Kidney (tissue), 13 donors: ENCODE measurements at regions not wholly inside any gene's neighbourhood (a gene's known extent, or its start where the extent isn't known, plus 50 kb on each side); places are given as distances from the start of the nearest gene placed in this dataset.

Experiments used
- DNase-seq, 5 donors: peaks; one replicate each; pipeline ENCODE4 v3.0.0-alpha.2; 2013 to 2020
- FAIRE-seq: peaks from 2 replicates; lab custom pipeline; 2012; peaks lifted over from hg19 to GRCh38; lab: Jason Lieb, UNC
- H3K27ac ChIP-seq, 2 donors: one replicate each; pipeline ENCODE4 v1.7.0; 2013; ENCODE audit warnings: low read depth in 2 of 2, low read length in 2 of 2, inconsistent platforms in 1 of 2
- H3K27me3 ChIP-seq: one replicate; pipeline ENCODE4 v1.7.1; 2013; ENCODE audit warnings: low read length, inconsistent platforms; ENCODE audit not compliant: control insufficient read depth, insufficient read depth
- H3K36me3 ChIP-seq, 3 donors: one replicate each; pipeline versions ENCODE4 v1.7.0 to v1.7.1; 2013; ENCODE audit warnings: low read length in 3 of 3, control low read depth in 1 of 3, inconsistent platforms in 1 of 3; ENCODE audit not compliant: insufficient read depth in 3 of 3, control insufficient read depth in 2 of 3
- H3K4me1 ChIP-seq, 3 donors: one replicate each; pipeline versions ENCODE4 v1.7.0 to v1.7.1; 2013; ENCODE audit warnings: low read length in 3 of 3, inconsistent platforms in 1 of 3, low read depth in 1 of 3; ENCODE audit not compliant: control insufficient read depth in 2 of 3, insufficient read depth in 2 of 3
- H3K4me3 ChIP-seq, 3 donors: one replicate each; pipeline versions ENCODE4 v1.7.0 to v1.8.1; 2013; ENCODE audit warnings: low read length in 3 of 3, control low read depth in 1 of 3, inconsistent platforms in 1 of 3
- H3K9ac ChIP-seq, 3 donors: one replicate each; pipeline versions ENCODE4 v1.7.0 to v1.7.1; 2013; ENCODE audit warnings: low read length in 3 of 3, control low read depth in 1 of 3, inconsistent platforms in 1 of 3
- H3K9me3 ChIP-seq, 3 donors: one replicate each; pipeline versions ENCODE4 v1.7.0 to v1.7.1; 2013; ENCODE audit warnings: low read length in 3 of 3, control low read depth in 1 of 3, inconsistent platforms in 1 of 3; ENCODE audit not compliant: control insufficient read depth in 2 of 3, insufficient read depth in 1 of 3
- intact Hi-C: fragments of 100-400 bp; cut with DNase I; formaldehyde crosslinking; loops from one replicate; pipeline ENCODE4 v1.11.1; 2022
- TF ChIP-seq, protein P1 (sequence below): IDR thresholded peaks from 3 replicates; pipeline ENCODE4 v1.5.1; 2012; ENCODE audit warnings: mild to moderate bottlenecking, moderate library complexity, borderline replicate concordance; ENCODE audit not compliant: insufficient read depth; ENCODE audit errors: extremely low read depth
- donor health status: control.
- donor health status: control.
- donor health status: control.
- donor health status: control.
- donor health status: control.
- donor health status: DM: yes; HTN: yes; CAD: no.
- donor health status: Normal renal cell carcinoma (clear cell type).

DNA sequence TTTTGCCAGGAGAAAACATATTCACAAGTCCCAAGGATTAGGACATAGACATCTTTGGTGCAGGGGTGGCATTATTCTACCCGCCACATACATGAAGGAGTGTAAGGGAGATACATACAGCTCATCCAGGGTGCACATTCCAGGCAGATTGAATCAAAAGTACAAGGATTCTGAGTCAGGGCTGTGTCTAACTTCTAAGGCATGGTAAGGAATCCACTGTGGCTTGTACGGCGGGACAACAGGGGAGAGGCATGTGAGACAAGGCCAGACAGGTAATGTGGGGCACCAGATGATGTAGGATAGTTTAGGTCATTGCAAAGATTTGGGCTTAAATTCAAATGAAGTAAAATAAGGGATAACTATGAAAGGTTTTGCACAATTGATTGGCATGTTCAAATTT is 780.9 kb downstream of the C6orf118 start:
- Histone ChIP-seq H3K27ac (no peak overlapping the region), H3K9me3 (no peaks in the 10 kb centered on the region), H3K9ac (no peak overlapping the region), H3K36me3 (no peaks in the 10 kb centered on the region), H3K4me1 (no peaks in the 10 kb centered on the region), H3K4me3 (no peak overlapping the region), H3K27me3 (no peaks in the 10 kb centered on the region)
- DNase-seq (no peak), FAIRE-seq (no peak)
- TF ChIP-seq, protein P1, sequence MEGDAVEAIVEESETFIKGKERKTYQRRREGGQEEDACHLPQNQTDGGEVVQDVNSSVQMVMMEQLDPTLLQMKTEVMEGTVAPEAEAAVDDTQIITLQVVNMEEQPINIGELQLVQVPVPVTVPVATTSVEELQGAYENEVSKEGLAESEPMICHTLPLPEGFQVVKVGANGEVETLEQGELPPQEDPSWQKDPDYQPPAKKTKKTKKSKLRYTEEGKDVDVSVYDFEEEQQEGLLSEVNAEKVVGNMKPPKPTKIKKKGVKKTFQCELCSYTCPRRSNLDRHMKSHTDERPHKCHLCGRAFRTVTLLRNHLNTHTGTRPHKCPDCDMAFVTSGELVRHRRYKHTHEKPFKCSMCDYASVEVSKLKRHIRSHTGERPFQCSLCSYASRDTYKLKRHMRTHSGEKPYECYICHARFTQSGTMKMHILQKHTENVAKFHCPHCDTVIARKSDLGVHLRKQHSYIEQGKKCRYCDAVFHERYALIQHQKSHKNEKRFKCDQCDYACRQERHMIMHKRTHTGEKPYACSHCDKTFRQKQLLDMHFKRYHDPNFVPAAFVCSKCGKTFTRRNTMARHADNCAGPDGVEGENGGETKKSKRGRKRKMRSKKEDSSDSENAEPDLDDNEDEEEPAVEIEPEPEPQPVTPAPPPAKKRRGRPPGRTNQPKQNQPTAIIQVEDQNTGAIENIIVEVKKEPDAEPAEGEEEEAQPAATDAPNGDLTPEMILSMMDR, result no peak
- intact Hi-C loops, result no loop called here

- H3K4me3 ChIP-seq, result no peak overlapping the region
- H3K36me3 ChIP-seq, result no peaks in the 10 kb centered on the region
- TF ChIP-seq, protein P1, result no peak
- no peaks in the 10 kb centered on the region for H3K27me3 ChIP-seq
- H3K9ac ChIP-seq, result no peak overlapping the region
- H3K9me3 ChIP-seq, result peaks cover 0 to 6% (median 0%) of the 10 kb centered on the region in 3 donors
- DNase-seq (no peak), FAIRE-seq (no peak)
- intact Hi-C loops, result no loop called here
- H3K27ac ChIP-seq, result no peak overlapping the region
- H3K4me1 ChIP-seq, result no peaks in the 10 kb centered on the region
Observed at GRCh38 chr6:164523087-164523654, 786.2 kb downstream of the C6orf118 start.

DNA sequence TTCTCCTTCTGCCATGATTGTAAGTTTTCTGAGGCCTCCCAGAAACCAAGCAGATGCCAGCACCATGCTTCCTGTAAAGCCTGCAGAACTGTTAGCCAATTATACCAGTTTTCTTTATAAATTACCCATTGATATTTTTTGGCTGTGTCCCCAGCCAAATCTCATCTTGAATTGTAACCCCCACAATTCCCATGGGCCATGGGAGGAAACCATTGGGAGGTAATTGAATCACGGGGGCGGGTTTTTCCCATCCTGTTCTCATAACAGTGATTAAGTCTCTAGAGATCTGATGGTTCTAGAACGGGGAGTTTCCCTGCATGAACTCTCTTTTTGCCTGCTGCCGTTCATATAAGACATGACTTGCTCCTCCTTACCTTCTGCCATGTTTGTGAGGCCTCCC is 788.5 kb downstream of the C6orf118 start:
- DNase-seq, result no peak
- H3K36me3 ChIP-seq, result no peaks in the 10 kb centered on the region
- intact Hi-C loops, result no loop called here
- FAIRE-seq, result no peak
- H3K27me3 ChIP-seq, result no peaks in the 10 kb centered on the region
- no peaks in the 10 kb centered on the region for H3K4me1 ChIP-seq
- H3K4me3 ChIP-seq, result no peak overlapping the region
- peaks cover 0 to 6% (median 0%) of the 10 kb centered on the region in 3 donors for H3K9me3 ChIP-seq
- no peak overlapping the region for H3K27ac ChIP-seq
- H3K9ac ChIP-seq, result no peak overlapping the region
- TF ChIP-seq, protein P1, result no peak
